T-cell (primary cell): ENCODE measurements at regions not wholly inside any gene's neighbourhood (a gene's known extent, or its start where the extent isn't known, plus 50 kb on each side); places are given as distances from the start of the nearest gene placed in this dataset.

ENCODE experiments used
- ATAC-seq, 4 experiments: fragments of 200-7000 bp in 3 of 4; fragments of 150-1000 bp in 1 of 4; cut with Tn5 transposase; replicated peaks in 1 of 4; 1 replicate in 3 of 4; 2 replicates in 1 of 4; pipeline ENCODE4 v1.10.0; 2021; ENCODE audit warnings: moderate library complexity in 3 of 4, mild to moderate bottlenecking in 2 of 4, moderate number of reproducible peaks in 1 of 4
- CTCF ChIA-PET, 2 donors: fragments of 300-600 bp; sonication (Branson Sonifier 250); formaldehyde crosslinking; loops; one replicate each; lab custom pipeline; 2022; ENCODE audit warnings: antibody characterized with exemption in 2 of 2; lab: Charles Lee
- POLR2A ChIA-PET, 2 donors: fragments of 300-600 bp; sonication (Branson Sonifier 250); formaldehyde crosslinking; loops; one replicate each; lab custom pipeline; 2022; ENCODE audit warnings: antibody characterized with exemption in 2 of 2; lab: Charles Lee
- DNase-seq, 35 experiments: peaks; one replicate each; pipeline versions ENCODE4 v3.0.0 to v3.0.0-alpha.2; 2013 to 2023
- H3K27ac ChIP-seq: one replicate; pipeline ENCODE4 v1.5.1; 2013; ENCODE audit warnings: low read length
- H3K27me3 ChIP-seq, 2 experiments: replicated peaks in 1 of 2; 1 replicate in 1 of 2; 2 replicates in 1 of 2; pipeline versions ENCODE4 v1.6.1 to v1.7.0; 2013; ENCODE audit warnings: low read length in 1 of 2, mixed read lengths in 1 of 2; ENCODE audit not compliant: control insufficient read depth in 2 of 2, insufficient read depth in 2 of 2; ENCODE audit errors: extremely low read depth in 1 of 2
- H3K36me3 ChIP-seq, 2 donors: 1 replicate in 1 of 2; 2 replicates in 1 of 2; pipeline versions ENCODE4 v1.6.1 to v1.7.0; 2013; ENCODE audit warnings: low read length in 1 of 2; ENCODE audit not compliant: control insufficient read depth in 2 of 2, insufficient read depth in 1 of 2; ENCODE audit errors: extremely low read depth in 1 of 2
- H3K4me1 ChIP-seq, 2 experiments: 1 replicate in 1 of 2; 2 replicates in 1 of 2; pipeline versions ENCODE4 v1.6.1 to v1.7.0; 2013; ENCODE audit warnings: low read length in 2 of 2, mixed read lengths in 1 of 2; ENCODE audit not compliant: insufficient read depth in 2 of 2, control insufficient read depth in 1 of 2; ENCODE audit errors: extremely low read depth in 1 of 2
- H3K4me3 ChIP-seq, 2 donors: 1 replicate in 1 of 2; 2 replicates in 1 of 2; pipeline versions ENCODE4 v1.5.1 to v1.7.0; 2013; ENCODE audit warnings: mild to moderate bottlenecking in 2 of 2, low read length in 1 of 2, moderate library complexity in 1 of 2; ENCODE audit not compliant: control insufficient read depth in 1 of 2; ENCODE audit errors: extremely low read depth in 1 of 2
- H3K9me3 ChIP-seq: 2 replicates; pipeline ENCODE4 v1.7.0; 2013
- H3K27ac Mint-ChIP-seq, 2 donors: one replicate each; pipeline ENCODE4 v1.8.0; 2020 to 2021; ENCODE audit warnings: mild to moderate bottlenecking in 2 of 2, mixed read lengths in 2 of 2
- H3K27me3 Mint-ChIP-seq, 2 donors: one replicate each; pipeline ENCODE4 v1.8.0; 2021 to 2022; ENCODE audit warnings: mixed read lengths in 2 of 2
- H3K36me3 Mint-ChIP-seq: one replicate; pipeline ENCODE4 v1.8.0; 2021; ENCODE audit warnings: mixed read lengths
- H3K4me1 Mint-ChIP-seq, 3 donors: one replicate each; pipeline ENCODE4 v1.8.0; 2020 to 2022; ENCODE audit warnings: mixed read lengths in 3 of 3, mild to moderate bottlenecking in 1 of 3
- H3K4me3 Mint-ChIP-seq, 3 donors: one replicate each; pipeline ENCODE4 v1.8.0; 2020 to 2022; ENCODE audit warnings: mild to moderate bottlenecking in 3 of 3, mixed read lengths in 3 of 3, moderate library complexity in 3 of 3
- H3K9me3 Mint-ChIP-seq, 3 donors: one replicate each; pipeline ENCODE4 v1.8.0; 2020 to 2022; ENCODE audit warnings: mixed read lengths in 3 of 3
- WGBS: methylation state at CpG from one replicate; pipeline ENCODE4 v1.1.5; 2013; ENCODE audit warnings: missing lambda C conversion rate; ENCODE audit not compliant: insufficient coverage; 5-methylcytosine and 5-hydroxymethylcytosine counted together

- CTCF ChIA-PET = interaction anchor here (0.6 to 1.4 kb wide), 8 partner anchors 33 to 677 kb away, joined by 3 read pairs; no protein-coding TSS in a partner anchor
- H3K36me3 Mint-ChIP-seq = no peaks in the 10 kb centered on the region
- H3K4me1 Mint-ChIP-seq = peaks cover 7 to 10% (median 10%) of the 10 kb centered on the region in 3 donors
- no peaks in the 10 kb centered on the region for H3K9me3 Mint-ChIP-seq
- WGBS = 1% methylated on average over 103 of the region's 103 CpGs
- H3K27me3 Mint-ChIP-seq = peaks cover 23 to 37% of the 10 kb centered on the region in 2 donors
- peaks cover 0 to 7% of the 10 kb centered on the region in 2 experiments for H3K4me1 ChIP-seq
- H3K27ac Mint-ChIP-seq = no peak overlapping the region
- POLR2A ChIA-PET = no interaction called here
- DNase-seq (peak in 30 of 35 experiments; percentile 2 to 55 (median 25)), ATAC-seq (peak; percentile 65 to 74 (median 68))
- H3K27ac ChIP-seq = no peak overlapping the region
- H3K27me3 ChIP-seq = peaks cover 3 to 15% of the 10 kb centered on the region in 2 experiments
- H3K9me3 ChIP-seq = no peaks in the 10 kb centered on the region
- no peaks in the 10 kb centered on the region for H3K36me3 ChIP-seq
- peak overlapping the region; percentile 75 to 84 (median 82) for H3K4me3 Mint-ChIP-seq
- H3K4me3 ChIP-seq = peak overlapping the region in 1 of 2 donors; percentile 49
Observed at GRCh38 chr6:138692058-138692977, 81.3 kb upstream of the CCDC28A start.

- H3K9me3 Mint-ChIP-seq = no peaks in the 10 kb centered on the region
- H3K27me3 Mint-ChIP-seq = peaks cover 23 to 37% of the 10 kb centered on the region in 2 donors
- peak; percentile 51 to 78 (median 60) for ATAC-seq
- no peak overlapping the region for H3K27ac Mint-ChIP-seq
- ChIA-PET CTCF (interaction anchor here (0.6 to 1.3 kb wide), 4 partner anchors 42 to 676 kb away, joined by 3 read pairs; no protein-coding TSS in a partner anchor), POLR2A (no interaction called here)
- peaks cover 0 to 7% of the 10 kb centered on the region in 2 experiments for H3K4me1 ChIP-seq
- peaks cover 7 to 10% (median 10%) of the 10 kb centered on the region in 3 donors for H3K4me1 Mint-ChIP-seq
- no peaks in the 10 kb centered on the region for H3K9me3 ChIP-seq
- DNase-seq = peak in 18 of 35 experiments; percentile 3 to 47 (median 14)
- H3K27ac ChIP-seq = no peak overlapping the region
- peaks cover 3 to 15% of the 10 kb centered on the region in 2 experiments for H3K27me3 ChIP-seq
- 2% methylated on average over 84 of the region's 92 CpGs for whole genome bisulfite sequencing
- no peaks in the 10 kb centered on the region for H3K36me3 ChIP-seq
- peak overlapping the region; percentile 78 to 84 (median 83) for H3K4me3 Mint-ChIP-seq
- H3K36me3 Mint-ChIP-seq = no peaks in the 10 kb centered on the region
- peak overlapping the region; percentile 42 to 49 for H3K4me3 ChIP-seq
Observed at GRCh38 chr6:138692978-138693909, 80.3 kb upstream of the CCDC28A start.

- no peaks in the 10 kb centered on the region for H3K9me3 Mint-ChIP-seq
- DNase-seq (no peak), ATAC-seq (no peak)
- no peaks in the 10 kb centered on the region for H3K36me3 Mint-ChIP-seq
- ChIA-PET CTCF (interaction anchor here in 1 of 2 donors (1.6 kb wide), 1 partner anchor 23 kb away, joined by 3 read pairs; no protein-coding TSS in a partner anchor), POLR2A (no interaction called here)
- H3K36me3 ChIP-seq = no peaks in the 10 kb centered on the region
- H3K4me3 ChIP-seq = no peak overlapping the region
- H3K27me3 ChIP-seq = peaks cover 3 to 15% of the 10 kb centered on the region in 2 experiments
- H3K27me3 Mint-ChIP-seq = peaks cover 23 to 39% of the 10 kb centered on the region in 2 donors
- H3K4me3 Mint-ChIP-seq = no peak overlapping the region
- no peaks in the 10 kb centered on the region for H3K9me3 ChIP-seq
- peaks cover 0 to 7% of the 10 kb centered on the region in 2 experiments for H3K4me1 ChIP-seq
- H3K4me1 Mint-ChIP-seq = peaks cover 7 to 10% (median 10%) of the 10 kb centered on the region in 3 donors
- H3K27ac Mint-ChIP-seq = no peak overlapping the region
- WGBS = no CpG with 5 or more reads among the region's 4 CpGs
- no peak overlapping the region for H3K27ac ChIP-seq
Observed at GRCh38 chr6:138695193-138695592, 78.4 kb upstream of the CCDC28A start.

GRCh38 chr6:138714493-138714892 lies 59.1 kb upstream of the CCDC28A start:
- no peaks in the 10 kb centered on the region for H3K9me3 ChIP-seq
- no peak overlapping the region for H3K27ac Mint-ChIP-seq
- ATAC-seq (no peak), DNase-seq (no peak)
- H3K4me1 ChIP-seq = no peaks in the 10 kb centered on the region
- H3K36me3 Mint-ChIP-seq = peaks cover 5% of the 10 kb centered on the region
- no peak overlapping the region for H3K27ac ChIP-seq
- no peak overlapping the region for H3K4me3 ChIP-seq
- peaks cover 31 to 39% of the 10 kb centered on the region in 2 donors for H3K27me3 Mint-ChIP-seq
- no peaks in the 10 kb centered on the region for H3K36me3 ChIP-seq
- no peak overlapping the region for H3K4me3 Mint-ChIP-seq
- CTCF ChIA-PET = interaction anchor here in 1 of 2 donors (0.6 kb wide), 1 partner anchor 718 kb away, joined by 8 read pairs; no protein-coding TSS in a partner anchor
- H3K4me1 Mint-ChIP-seq = no peaks in the 10 kb centered on the region
- peaks cover 0 to 21% of the 10 kb centered on the region in 2 experiments for H3K27me3 ChIP-seq
- H3K9me3 Mint-ChIP-seq = peaks cover 4 to 16% (median 5%) of the 10 kb centered on the region in 3 donors
- POLR2A ChIA-PET = no interaction called here

- no peak for DNase-seq
- Mint-ChIP-seq H3K4me3 (no peak overlapping the region), H3K9me3 (peaks cover 4 to 16% (median 5%) of the 10 kb centered on the region in 3 donors), H3K36me3 (peaks cover 5% of the 10 kb centered on the region), H3K27me3 (peaks cover 25 to 33% of the 10 kb centered on the region in 2 donors), H3K4me1 (no peaks in the 10 kb centered on the region), H3K27ac (no peak overlapping the region)
- H3K27me3 ChIP-seq = peaks cover 0 to 21% of the 10 kb centered on the region in 2 experiments
- no peak for ATAC-seq
- H3K27ac ChIP-seq = no peak overlapping the region
- H3K4me1 ChIP-seq = no peaks in the 10 kb centered on the region
- no peaks in the 10 kb centered on the region for H3K36me3 ChIP-seq
- POLR2A ChIA-PET = no interaction called here
- no peak overlapping the region for H3K4me3 ChIP-seq
- CTCF ChIA-PET = no interaction called here
- H3K9me3 ChIP-seq = no peaks in the 10 kb centered on the region
- no CpG with 5 or more reads among the region's 1 CpG for WGBS
Observed at GRCh38 chr6:138716013-138716412, 57.6 kb upstream of the CCDC28A start.
